ENCODE measurements at regions not wholly inside any gene's neighbourhood (a gene's known extent, or its start where the extent isn't known, plus 50 kb on each side); places are given as distances from the start of the nearest gene placed in this dataset.

DNA sequence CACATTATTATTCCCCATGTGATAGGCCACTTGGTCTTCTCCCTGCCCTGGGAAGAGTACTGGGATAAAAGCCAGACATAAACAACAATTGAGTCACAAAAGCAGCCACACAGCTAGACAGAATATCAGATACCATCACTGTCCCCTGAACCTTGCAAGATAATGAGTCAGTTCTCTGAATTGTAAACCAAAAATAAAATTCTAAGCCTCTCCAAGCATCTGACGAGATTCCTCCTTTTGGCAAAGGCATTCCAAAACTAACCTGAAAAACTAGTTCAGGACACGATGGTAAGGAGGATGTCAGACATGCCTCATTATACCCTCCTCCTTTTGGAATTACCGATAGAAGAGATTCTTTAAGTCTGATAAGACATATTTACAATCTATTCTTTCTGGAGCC lies 450.7 kb downstream of the HTR7 start:
- Mint-ChIP-seq H3K36me3 (ENCODE audit: low read depth) (no peaks in the 10 kb centered on the region), H3K4me3 (no peak overlapping the region), H3K4me1 (no peaks in the 10 kb centered on the region), H3K27me3 (no peaks in the 10 kb centered on the region), H3K27ac (no peak overlapping the region), H3K9me3 (no peaks in the 10 kb centered on the region)
- CTCF ChIA-PET: no interaction called here
- no peak for DNase-seq
- POLR2A ChIA-PET: no interaction called here

- Mint-ChIP-seq H3K9me3 (no peaks in the 10 kb centered on the region), H3K4me3 (no peak overlapping the region), H3K4me1 (no peaks in the 10 kb centered on the region), H3K27ac (no peak overlapping the region), H3K36me3 (ENCODE audit: low read depth) (no peaks in the 10 kb centered on the region), H3K27me3 (no peaks in the 10 kb centered on the region)
- DNase-seq: no peak
- ChIA-PET CTCF (no interaction called here), POLR2A (no interaction called here)
Measured at GRCh38 chr10:90407851-90408250, 450.0 kb downstream of the HTR7 start.

DNA sequence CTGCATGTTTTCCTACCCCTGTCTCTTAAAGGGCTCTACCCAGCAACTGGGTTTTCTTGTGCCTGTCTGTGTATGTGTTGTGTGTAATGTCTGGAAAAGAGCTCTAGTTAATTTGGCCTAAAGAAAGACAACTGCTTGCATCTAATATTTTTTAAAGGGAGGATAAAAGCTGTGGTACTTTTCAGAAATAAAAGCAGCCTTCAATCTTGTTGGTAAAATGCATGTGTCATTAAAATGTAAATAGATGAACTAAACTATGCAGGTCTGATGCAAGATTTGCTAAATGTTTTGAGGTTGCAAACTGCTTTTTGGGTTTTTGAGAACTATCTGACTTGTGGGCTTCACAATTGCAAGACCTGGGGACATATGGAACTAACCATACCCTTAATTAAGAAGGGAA lies 445.3 kb downstream of the HTR7 start:
- CTCF ChIA-PET: no interaction called here

DNA sequence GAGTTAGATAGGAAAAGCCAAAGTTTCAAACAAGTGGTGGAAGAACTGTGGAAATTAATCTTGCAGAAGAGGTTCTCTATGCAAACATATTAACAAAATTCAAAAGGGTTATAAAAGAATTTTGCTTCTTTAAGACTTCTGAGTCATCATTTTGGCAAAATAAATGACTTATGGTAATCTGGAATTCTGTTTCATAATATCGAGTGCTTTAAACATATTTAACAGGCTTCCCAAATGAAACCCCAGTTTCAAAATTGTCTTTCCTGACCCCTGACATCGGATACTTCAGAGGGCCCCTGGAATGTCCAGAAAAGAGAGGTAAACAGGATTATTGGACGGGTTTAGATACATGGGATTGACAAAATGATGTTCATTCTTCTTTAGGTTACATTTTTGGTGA lies 444.6 kb downstream of the HTR7 start:
- Mint-ChIP-seq H3K27ac (no peak overlapping the region), H3K27me3 (no peaks in the 10 kb centered on the region), H3K36me3 (ENCODE audit: low read depth) (no peaks in the 10 kb centered on the region), H3K9me3 (no peaks in the 10 kb centered on the region), H3K4me3 (no peak overlapping the region), H3K4me1 (no peaks in the 10 kb centered on the region)
- no peak for DNase-seq
- POLR2A ChIA-PET: no interaction called here
- CTCF ChIA-PET: no interaction called here

More for the DNA sequence above, 445.3 kb downstream of the HTR7 start:
- Mint-ChIP-seq H3K36me3 (ENCODE audit: low read depth) (no peaks in the 10 kb centered on the region), H3K9me3 (no peaks in the 10 kb centered on the region), H3K27ac (no peak overlapping the region), H3K4me3 (no peak overlapping the region), H3K27me3 (no peaks in the 10 kb centered on the region), H3K4me1 (no peaks in the 10 kb centered on the region)
- DNase-seq: no peak
- POLR2A ChIA-PET: no interaction called here

GRCh38 chr10:90414926-90415325 lies 442.9 kb downstream of the HTR7 start:
- ChIA-PET CTCF (no interaction called here), POLR2A (no interaction called here)
- Mint-ChIP-seq H3K4me3 (no peak overlapping the region), H3K4me1 (no peaks in the 10 kb centered on the region), H3K27ac (no peak overlapping the region), H3K36me3 (ENCODE audit: low read depth) (no peaks in the 10 kb centered on the region), H3K27me3 (no peaks in the 10 kb centered on the region), H3K9me3 (no peaks in the 10 kb centered on the region)
- DNase-seq: no peak

DNA sequence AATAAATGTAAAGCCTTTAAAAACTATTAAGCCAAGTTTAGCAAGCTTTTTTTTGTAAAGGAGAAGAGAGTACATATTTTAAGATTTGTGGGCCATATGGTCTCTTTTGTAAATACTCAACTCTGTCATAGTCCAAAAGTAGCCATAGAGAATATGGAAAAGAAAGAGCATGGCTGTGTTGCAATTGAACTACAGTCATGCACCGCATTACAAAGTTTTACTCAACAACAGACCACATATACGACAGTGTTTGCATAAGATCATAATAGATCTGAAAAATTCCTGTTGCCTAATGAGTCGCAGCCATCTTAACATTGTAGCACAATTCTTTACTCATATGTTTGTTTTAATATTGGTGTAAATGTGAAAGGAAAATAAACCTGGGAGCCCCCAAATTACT lies 440.8 kb downstream of the HTR7 start:
- ChIA-PET CTCF (no interaction called here), POLR2A (no interaction called here)
- Mint-ChIP-seq H3K36me3 (ENCODE audit: low read depth) (no peaks in the 10 kb centered on the region), H3K4me1 (no peaks in the 10 kb centered on the region), H3K4me3 (no peak overlapping the region), H3K27me3 (no peaks in the 10 kb centered on the region), H3K9me3 (no peaks in the 10 kb centered on the region), H3K27ac (no peak overlapping the region)
- no peak for DNase-seq

GRCh38 chr10:90417476-90418210 lies 440.2 kb downstream of the HTR7 start:
- Mint-ChIP-seq H3K9me3 (no peaks in the 10 kb centered on the region), H3K27me3 (no peaks in the 10 kb centered on the region), H3K36me3 (ENCODE audit: low read depth) (no peaks in the 10 kb centered on the region), H3K4me3 (no peak overlapping the region), H3K27ac (no peak overlapping the region), H3K4me1 (no peaks in the 10 kb centered on the region)
- ChIA-PET CTCF (no interaction called here), POLR2A (no interaction called here)
- DNase-seq: no peak

GRCh38 chr10:90418869-90419652 lies 438.8 kb downstream of the HTR7 start:
- H3K9me3 Mint-ChIP-seq: peaks cover 3% of the 10 kb centered on the region
- ChIA-PET CTCF (no interaction called here), POLR2A (no interaction called here)
- no peaks in the 10 kb centered on the region for H3K36me3 Mint-ChIP-seq (ENCODE audit: low read depth)
- no peak overlapping the region for H3K4me3 Mint-ChIP-seq
- H3K27ac Mint-ChIP-seq: no peak overlapping the region
- no peak for DNase-seq
- no peaks in the 10 kb centered on the region for H3K4me1 Mint-ChIP-seq
- H3K27me3 Mint-ChIP-seq: no peaks in the 10 kb centered on the region

GRCh38 chr10:90420637-90421318 lies 437.1 kb downstream of the HTR7 start:
- Mint-ChIP-seq H3K27me3 (no peaks in the 10 kb centered on the region), H3K4me3 (no peak overlapping the region), H3K36me3 (ENCODE audit: low read depth) (no peaks in the 10 kb centered on the region), H3K4me1 (no peaks in the 10 kb centered on the region), H3K9me3 (peaks cover 3% of the 10 kb centered on the region), H3K27ac (no peak overlapping the region)
- ChIA-PET CTCF (no interaction called here), POLR2A (no interaction called here)
- no peak for DNase-seq

DNA sequence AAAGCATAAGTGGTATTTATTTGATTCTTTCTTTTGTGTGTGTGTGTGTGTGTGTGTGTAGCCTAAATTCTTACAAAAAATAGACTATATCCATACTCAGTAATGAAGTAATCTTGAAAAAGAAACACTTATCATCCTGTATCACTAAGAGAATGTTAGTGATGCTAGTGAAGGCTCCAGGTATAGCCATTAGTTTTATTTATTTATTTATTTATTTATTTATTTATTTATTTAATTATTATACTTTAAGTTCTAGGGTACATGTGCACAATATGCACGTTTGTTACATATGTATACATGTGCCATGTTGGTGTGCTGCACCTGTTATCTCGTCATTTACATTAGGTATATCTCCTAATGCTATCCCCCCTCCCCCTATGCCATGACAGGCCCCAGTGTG lies 436.0 kb downstream of the HTR7 start:
- ChIA-PET POLR2A (no interaction called here), CTCF (no interaction called here)
- H3K4me3 Mint-ChIP-seq: no peak overlapping the region
- no peak for DNase-seq
- peaks cover 8% of the 10 kb centered on the region for H3K9me3 Mint-ChIP-seq
- H3K27me3 Mint-ChIP-seq: no peaks in the 10 kb centered on the region
- no peaks in the 10 kb centered on the region for H3K36me3 Mint-ChIP-seq (ENCODE audit: low read depth)
- H3K27ac Mint-ChIP-seq: no peak overlapping the region
- no peaks in the 10 kb centered on the region for H3K4me1 Mint-ChIP-seq

DNA sequence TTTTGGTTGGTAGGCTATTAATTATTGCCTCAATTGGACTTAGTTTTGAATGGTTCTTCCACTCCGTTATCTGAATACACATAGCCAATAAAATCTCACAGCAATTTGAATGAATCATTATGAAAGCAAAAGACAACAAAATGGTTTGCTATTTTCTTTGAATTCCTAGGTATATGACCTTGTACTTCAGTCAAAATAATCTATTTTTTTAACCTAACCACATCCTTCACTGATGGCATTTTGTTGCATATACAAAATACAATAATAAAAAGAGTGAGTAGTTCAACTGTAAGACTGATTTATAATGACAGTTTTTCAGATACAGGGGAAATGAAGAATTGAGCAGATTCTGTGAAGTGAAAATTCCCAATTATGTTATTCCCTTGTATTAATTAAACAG lies 433.1 kb downstream of the HTR7 start:
- H3K4me1 Mint-ChIP-seq: no peaks in the 10 kb centered on the region
- H3K4me3 Mint-ChIP-seq: no peak overlapping the region
- H3K36me3 Mint-ChIP-seq (ENCODE audit: low read depth): no peaks in the 10 kb centered on the region
- CTCF ChIA-PET: no interaction called here
- no peak for DNase-seq
- peaks cover 8% of the 10 kb centered on the region for H3K9me3 Mint-ChIP-seq
- no peak overlapping the region for H3K27ac Mint-ChIP-seq
- H3K27me3 Mint-ChIP-seq: no peaks in the 10 kb centered on the region
- POLR2A ChIA-PET: no interaction called here

- H3K36me3 Mint-ChIP-seq (ENCODE audit: low read depth): no peaks in the 10 kb centered on the region
- no peak for DNase-seq
- POLR2A ChIA-PET: no interaction called here
- H3K4me3 Mint-ChIP-seq: no peak overlapping the region
- CTCF ChIA-PET: no interaction called here
- no peaks in the 10 kb centered on the region for H3K27me3 Mint-ChIP-seq
- H3K4me1 Mint-ChIP-seq: no peaks in the 10 kb centered on the region
- peaks cover 5% of the 10 kb centered on the region for H3K9me3 Mint-ChIP-seq
- no peak overlapping the region for H3K27ac Mint-ChIP-seq
Measured at GRCh38 chr10:90430186-90430585, 427.7 kb downstream of the HTR7 start.

- Mint-ChIP-seq H3K4me1 (no peaks in the 10 kb centered on the region), H3K27me3 (no peaks in the 10 kb centered on the region)
- CTCF ChIA-PET: interaction anchor here (0.7 kb wide), 1 partner anchor 120 kb away, joined by 4 read pairs; no protein-coding TSS in a partner anchor
Measured at GRCh38 chr10:90432866-90433265, 425.0 kb downstream of the HTR7 start.

More at GRCh38 chr10:90432866-90433265, 425.0 kb downstream of the HTR7 start:
- Mint-ChIP-seq H3K27ac (no peak overlapping the region), H3K9me3 (no peaks in the 10 kb centered on the region), H3K36me3 (ENCODE audit: low read depth) (no peaks in the 10 kb centered on the region), H3K4me3 (no peak overlapping the region)
- POLR2A ChIA-PET: no interaction called here
- no peak for DNase-seq
